K562 (cell line): ENCODE measurements at regions not wholly inside any gene's neighbourhood (a gene's known extent, or its start where the extent isn't known, plus 50 kb on each side); places are given as distances from the start of the nearest gene placed in this dataset.

Source experiments
- ATAC-seq: fragments of 200-7000 bp; cut with Tn5 transposase; 3 replicates; pipeline ENCODE4 v1.9.1; 2020; ENCODE audit warnings: moderate library complexity
- BruUV-seq: library from RNA; stranded (reverse); fragments of 400-500 nt; replicated peaks from 2 replicates; lab custom pipeline; 2021; lab: Mats Ljungman, UMichigan
- CTCF ChIA-PET: fragments of 300-600 bp; formaldehyde crosslinking; extraction: SDS; loops from one replicate; lab custom pipeline; 2021; ENCODE audit warnings: low intra/inter-chr PET ratio; lab: Yijun Ruan, JAX
- POLR2A ChIA-PET: fragments of 300-600, 350-650 bp; sonication (Branson Sonifier 250); formaldehyde crosslinking; extraction: SDS; loops from one replicate; lab custom pipeline; 2021; ENCODE audit warnings: antibody characterized with exemption, inconsistent platforms; lab: Yijun Ruan, JAX
- DNase-seq, 4 experiments: peaks; one replicate each; pipeline versions ENCODE4 v3.0.0 to v3.0.0-alpha.2; 2011 to 2018; ENCODE audit warnings: low spot score in 3 of 4, mixed read lengths in 3 of 4; ENCODE audit errors: extremely low read depth in 1 of 4
- FAIRE-seq: peaks from 2 replicates; lab custom pipeline; 2011; peaks lifted over from hg19 to GRCh38; lab: Jason Lieb, UNC
- H2AFZ ChIP-seq: 2 replicates; pipeline ENCODE4 v1.6.0; 2011; ENCODE audit warnings: low read depth, low read length, control low read depth, inconsistent platforms
- H3K27ac ChIP-seq: fragments of 200-600 bp; 3 replicates; pipeline ENCODE4 v1.8.0; 2011; ENCODE audit warnings: low read depth, mild to moderate bottlenecking, control low read depth, inconsistent platforms, low read length, moderate library complexity, mixed read lengths; ENCODE audit errors: extremely low read depth
- H3K27me3 ChIP-seq, 2 experiments: fragments of 300-600 bp in 1 of 2; 2 replicates in 1 of 2; 3 replicates in 1 of 2; pipeline versions ENCODE4 v1.6.0 to v1.8.0; 2011; ENCODE audit warnings: inconsistent platforms in 2 of 2, low read length in 2 of 2, mild to moderate bottlenecking in 1 of 2, mixed read lengths in 1 of 2, moderate library complexity in 1 of 2; ENCODE audit not compliant: control insufficient read depth in 2 of 2, insufficient read depth in 2 of 2
- H3K36me3 ChIP-seq: fragments of 300-600 bp; 3 replicates; pipeline ENCODE4 v1.8.0; 2011; ENCODE audit warnings: mild to moderate bottlenecking, low read length, inconsistent platforms; ENCODE audit not compliant: control insufficient read depth, insufficient read depth
- H3K4me1 ChIP-seq, 2 experiments: fragments of 200-600 bp in 1 of 2; replicated peaks in 1 of 2; 2 replicates in 1 of 2; 3 replicates in 1 of 2; pipeline versions ENCODE4 v1.5.1 to v1.8.0; 2011; ENCODE audit warnings: inconsistent platforms in 2 of 2, low read length in 2 of 2, mild to moderate bottlenecking in 1 of 2, mixed read lengths in 1 of 2, moderate library complexity in 1 of 2; ENCODE audit not compliant: control insufficient read depth in 2 of 2, insufficient read depth in 2 of 2
- H3K4me2 ChIP-seq: 2 replicates; pipeline ENCODE4 v1.6.1; 2011; ENCODE audit warnings: low read length, control low read depth, inconsistent platforms, mixed read lengths; ENCODE audit not compliant: insufficient read depth
- H3K4me3 ChIP-seq: fragments of 200-600 bp; sonication (generic), shearing (Covaris generic); 2 replicates; pipeline ENCODE4 v1.5.1; 2016; ENCODE audit warnings: control low read depth, inconsistent platforms
- H3K79me2 ChIP-seq: fragments of 200-600 bp; 3 replicates; pipeline ENCODE4 v1.8.0; 2011; ENCODE audit warnings: low read length, inconsistent platforms; ENCODE audit not compliant: control insufficient read depth, insufficient read depth
- H3K9ac ChIP-seq, 2 experiments: 2 replicates each; pipeline versions ENCODE4 v1.6.0 to v1.6.1; 2011; ENCODE audit warnings: low read depth in 2 of 2, low read length in 2 of 2, control low read depth in 1 of 2, inconsistent platforms in 1 of 2, mild to moderate bottlenecking in 1 of 2, mixed read lengths in 1 of 2; ENCODE audit not compliant: insufficient read depth in 1 of 2
- H3K9me1 ChIP-seq: one replicate; pipeline ENCODE4 v1.6.0; 2011; ENCODE audit warnings: inconsistent platforms, mild to moderate bottlenecking, low read length, moderate library complexity; ENCODE audit not compliant: control insufficient read depth, insufficient read depth
- H3K9me3 ChIP-seq: replicated peaks from 2 replicates; pipeline ENCODE4 v1.5.1; 2011; ENCODE audit warnings: low read depth, low read length, inconsistent platforms; ENCODE audit not compliant: control insufficient read depth, insufficient read depth
- H4K20me1 ChIP-seq: replicated peaks from 2 replicates; pipeline ENCODE4 v1.6.1; 2011; ENCODE audit warnings: low read length, inconsistent platforms, mixed read lengths; ENCODE audit not compliant: control insufficient read depth, insufficient read depth
- ARID1B ChIP-seq: fragments of 450-650 bp; IDR thresholded peaks from 2 replicates; pipeline ENCODE4 v1.6.1; 2016; ENCODE audit warnings: antibody characterized with exemption, mild to moderate bottlenecking, inconsistent platforms
- BHLHE40 ChIP-seq: IDR thresholded peaks from 2 replicates; pipeline ENCODE4 v1.6.1; 2011; ENCODE audit warnings: low read length, improper control_type of control experiment
- C11orf30 ChIP-seq: fragments of 450-650 bp; IDR thresholded peaks from 2 replicates; pipeline ENCODE4 v1.6.1; 2016; ENCODE audit warnings: low read depth, mild to moderate bottlenecking
- GABPB2 ChIP-seq: fragments of 250-450 bp; sonication (Bioruptor Pico); conservative IDR thresholded peaks from 2 replicates; pipeline ENCODE4 v1.5.1; 2021; ENCODE audit warnings: mild to moderate bottlenecking
- HOXB6 ChIP-seq: fragments of 250-450 bp; sonication (Bioruptor Pico); IDR thresholded peaks from 2 replicates; pipeline ENCODE4 v1.5.1; 2022; ENCODE audit warnings: mild to moderate bottlenecking, borderline replicate concordance
- MED1 ChIP-seq: sonication (generic); formaldehyde crosslinking; IDR thresholded peaks from 2 replicates; pipeline ENCODE4 v1.8.1; 2023; ENCODE audit warnings: missing genetic modification reagents, borderline replicate concordance
- NR2F6 ChIP-seq: fragments of 450-650 bp; formaldehyde crosslinking; IDR thresholded peaks from 2 replicates; pipeline ENCODE4 v1.4.0; 2020; ENCODE audit warnings: mild to moderate bottlenecking
- RBM25 ChIP-seq: fragments of 200-400 bp; formaldehyde crosslinking; IDR thresholded peaks from 2 replicates; pipeline ENCODE4 v1.6.1; 2018; ENCODE audit warnings: low read length, low read depth, moderate library complexity; ENCODE audit not compliant: severe bottlenecking
- ZC3H8 ChIP-seq: fragments of 450-650 bp; IDR thresholded peaks from 2 replicates; pipeline ENCODE4 v1.6.1; 2017
- ZNF184 ChIP-seq: sonication (generic); formaldehyde crosslinking; IDR thresholded peaks from 2 replicates; pipeline ENCODE4 v1.5.0; 2020; ENCODE audit warnings: missing genetic modification reagents
- whole genome bisulfite sequencing: fragments of 100-300 bp; shearing (Covaris generic); methylation state at CpG from one replicate; pipeline ENCODE4 v1.1.6; 2016; ENCODE audit warnings: low coverage, mixed read lengths; ENCODE audit not compliant: insufficient coverage; ENCODE audit errors: missing lambda C conversion rate; 5-methylcytosine and 5-hydroxymethylcytosine counted together
- in situ Hi-C: fragments of 300-500 bp; cut with MboI; formaldehyde crosslinking; loops from 4 replicates; pipeline ENCODE4 v1.15.0; 2018; ENCODE audit warnings: inconsistent platforms, mixed read lengths
- intact Hi-C: fragments of 100-400 bp; cut with micrococcal nuclease; formaldehyde crosslinking; loops from 2 replicates; pipeline ENCODE4 v1.14.2; 2022
- TF ChIP-seq, protein P1 (sequence below): fragments of 450-650 bp; IDR thresholded peaks from 2 replicates; pipeline ENCODE4 v1.6.1; 2016; ENCODE audit warnings: missing biosample characterization, missing genetic modification characterization
- TF ChIP-seq, protein P2 (sequence below): fragments of 200-800 bp; sonication (Bioruptor generic); IDR thresholded peaks from 2 replicates; pipeline ENCODE4 v1.6.1; 2016; ENCODE audit warnings: missing genetic modification characterization, missing compliant biosample characterization
- TF ChIP-seq, protein P3 (sequence below): fragments of 450-650 bp; formaldehyde crosslinking; conservative IDR thresholded peaks from 2 replicates; pipeline ENCODE4 v1.4.0; 2022; ENCODE audit warnings: mild to moderate bottlenecking, missing genetic modification characterization

DNA sequence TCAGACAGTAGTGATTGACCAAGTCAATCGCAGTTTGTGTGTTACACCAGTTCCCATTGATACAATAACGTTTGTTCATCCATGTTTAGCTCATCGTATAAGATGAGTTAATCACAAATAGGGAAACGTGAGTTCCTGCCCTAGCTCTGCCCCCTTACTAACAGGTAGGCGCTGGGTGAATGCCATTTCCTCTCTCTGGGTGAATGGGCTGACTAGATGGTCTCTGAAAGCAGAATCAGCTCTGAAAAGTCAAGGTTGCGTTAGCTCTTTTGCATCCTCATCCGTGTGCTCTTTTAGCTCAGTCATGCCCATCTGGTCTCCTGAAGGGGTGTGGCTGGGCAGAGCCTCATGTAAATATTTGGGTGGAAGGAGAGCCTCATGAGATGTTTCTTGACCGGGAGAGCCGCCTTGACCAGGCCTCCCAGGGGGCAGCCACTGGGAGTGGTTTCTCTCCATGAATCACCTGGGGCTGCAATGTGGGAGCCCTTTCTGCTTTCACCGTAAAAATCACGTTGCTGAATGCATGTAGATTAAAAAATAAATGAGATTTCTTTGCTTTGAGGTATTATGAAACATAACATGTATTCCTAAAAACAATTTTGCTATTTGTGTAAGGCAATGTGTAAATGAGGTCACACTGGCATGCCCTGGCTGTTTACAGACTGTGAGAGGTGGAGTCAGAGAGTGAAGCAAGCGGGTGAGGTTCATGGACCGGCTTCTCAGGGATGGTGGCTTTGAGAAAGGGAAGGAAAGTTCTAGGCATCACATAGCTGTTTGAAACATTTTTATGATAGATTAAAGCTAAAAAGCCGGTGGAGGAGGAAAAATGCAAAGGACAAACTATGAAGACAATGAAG is 108.4 kb upstream of the RASGRP1 start:
- 1% methylated on average over 14 of the region's 14 CpGs for WGBS
- no peaks in the 10 kb centered on the region for H3K36me3 ChIP-seq
- H3K4me1 ChIP-seq = no peaks in the 10 kb centered on the region
- ChIA-PET CTCF (no interaction called here), POLR2A (interaction anchor here (0.6 to 1.4 kb wide), 5 partner anchors 9 to 215 kb away, joined by 3 to 5 read pairs (median 3); no protein-coding TSS in a partner anchor)
- intact Hi-C loops (no loop called here), in situ Hi-C loops (no loop called here)
- no peak for DNase-seq
- FAIRE-seq = no peak
- H3K9ac ChIP-seq = no peak overlapping the region
- no TSS peak for BruUV-seq
- H3K27me3 ChIP-seq = peaks cover 13 to 23% of the 10 kb centered on the region in 2 experiments
- H3K9me1 ChIP-seq = no peaks in the 10 kb centered on the region
- H3K79me2 ChIP-seq = no peaks in the 10 kb centered on the region
- H3K9me3 ChIP-seq = no peaks in the 10 kb centered on the region
- no peaks in the 10 kb centered on the region for H4K20me1 ChIP-seq
- H2AFZ ChIP-seq = no peak overlapping the region
- no peak overlapping the region for H3K27ac ChIP-seq
- ATAC-seq = no peak
- H3K4me3 ChIP-seq = no peak overlapping the region
- H3K4me2 ChIP-seq = no peak overlapping the region
- TF ChIP-seq GABPB2 (CRISPR knock-in tag) = no peak
- TF ChIP-seq BHLHE40 = no peak
- no peak for TF ChIP-seq ZC3H8
- TF ChIP-seq C11orf30 = no peak
- no peak for TF ChIP-seq ARID1B
- no peak for TF ChIP-seq ZNF184
- no peak for TF ChIP-seq NR2F6 (CRISPR knock-in tag)
- TF ChIP-seq MED1 (CRISPR knock-in tag) = no peak
- TF ChIP-seq RBM25 = no peak
- TF ChIP-seq, protein P1, sequence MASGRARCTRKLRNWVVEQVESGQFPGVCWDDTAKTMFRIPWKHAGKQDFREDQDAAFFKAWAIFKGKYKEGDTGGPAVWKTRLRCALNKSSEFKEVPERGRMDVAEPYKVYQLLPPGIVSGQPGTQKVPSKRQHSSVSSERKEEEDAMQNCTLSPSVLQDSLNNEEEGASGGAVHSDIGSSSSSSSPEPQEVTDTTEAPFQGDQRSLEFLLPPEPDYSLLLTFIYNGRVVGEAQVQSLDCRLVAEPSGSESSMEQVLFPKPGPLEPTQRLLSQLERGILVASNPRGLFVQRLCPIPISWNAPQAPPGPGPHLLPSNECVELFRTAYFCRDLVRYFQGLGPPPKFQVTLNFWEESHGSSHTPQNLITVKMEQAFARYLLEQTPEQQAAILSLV (tag) = no peak
- TF ChIP-seq HOXB6 (CRISPR knock-in tag) = no peak
- TF ChIP-seq, protein P2, sequence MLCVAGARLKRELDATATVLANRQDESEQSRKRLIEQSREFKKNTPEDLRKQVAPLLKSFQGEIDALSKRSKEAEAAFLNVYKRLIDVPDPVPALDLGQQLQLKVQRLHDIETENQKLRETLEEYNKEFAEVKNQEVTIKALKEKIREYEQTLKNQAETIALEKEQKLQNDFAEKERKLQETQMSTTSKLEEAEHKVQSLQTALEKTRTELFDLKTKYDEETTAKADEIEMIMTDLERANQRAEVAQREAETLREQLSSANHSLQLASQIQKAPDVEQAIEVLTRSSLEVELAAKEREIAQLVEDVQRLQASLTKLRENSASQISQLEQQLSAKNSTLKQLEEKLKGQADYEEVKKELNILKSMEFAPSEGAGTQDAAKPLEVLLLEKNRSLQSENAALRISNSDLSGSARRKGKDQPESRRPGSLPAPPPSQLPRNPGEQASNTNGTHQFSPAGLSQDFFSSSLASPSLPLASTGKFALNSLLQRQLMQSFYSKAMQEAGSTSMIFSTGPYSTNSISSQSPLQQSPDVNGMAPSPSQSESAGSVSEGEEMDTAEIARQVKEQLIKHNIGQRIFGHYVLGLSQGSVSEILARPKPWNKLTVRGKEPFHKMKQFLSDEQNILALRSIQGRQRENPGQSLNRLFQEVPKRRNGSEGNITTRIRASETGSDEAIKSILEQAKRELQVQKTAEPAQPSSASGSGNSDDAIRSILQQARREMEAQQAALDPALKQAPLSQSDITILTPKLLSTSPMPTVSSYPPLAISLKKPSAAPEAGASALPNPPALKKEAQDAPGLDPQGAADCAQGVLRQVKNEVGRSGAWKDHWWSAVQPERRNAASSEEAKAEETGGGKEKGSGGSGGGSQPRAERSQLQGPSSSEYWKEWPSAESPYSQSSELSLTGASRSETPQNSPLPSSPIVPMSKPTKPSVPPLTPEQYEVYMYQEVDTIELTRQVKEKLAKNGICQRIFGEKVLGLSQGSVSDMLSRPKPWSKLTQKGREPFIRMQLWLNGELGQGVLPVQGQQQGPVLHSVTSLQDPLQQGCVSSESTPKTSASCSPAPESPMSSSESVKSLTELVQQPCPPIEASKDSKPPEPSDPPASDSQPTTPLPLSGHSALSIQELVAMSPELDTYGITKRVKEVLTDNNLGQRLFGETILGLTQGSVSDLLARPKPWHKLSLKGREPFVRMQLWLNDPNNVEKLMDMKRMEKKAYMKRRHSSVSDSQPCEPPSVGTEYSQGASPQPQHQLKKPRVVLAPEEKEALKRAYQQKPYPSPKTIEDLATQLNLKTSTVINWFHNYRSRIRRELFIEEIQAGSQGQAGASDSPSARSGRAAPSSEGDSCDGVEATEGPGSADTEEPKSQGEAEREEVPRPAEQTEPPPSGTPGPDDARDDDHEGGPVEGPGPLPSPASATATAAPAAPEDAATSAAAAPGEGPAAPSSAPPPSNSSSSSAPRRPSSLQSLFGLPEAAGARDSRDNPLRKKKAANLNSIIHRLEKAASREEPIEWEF (CRISPR knock-in tag) = no peak
- TF ChIP-seq, protein P3, sequence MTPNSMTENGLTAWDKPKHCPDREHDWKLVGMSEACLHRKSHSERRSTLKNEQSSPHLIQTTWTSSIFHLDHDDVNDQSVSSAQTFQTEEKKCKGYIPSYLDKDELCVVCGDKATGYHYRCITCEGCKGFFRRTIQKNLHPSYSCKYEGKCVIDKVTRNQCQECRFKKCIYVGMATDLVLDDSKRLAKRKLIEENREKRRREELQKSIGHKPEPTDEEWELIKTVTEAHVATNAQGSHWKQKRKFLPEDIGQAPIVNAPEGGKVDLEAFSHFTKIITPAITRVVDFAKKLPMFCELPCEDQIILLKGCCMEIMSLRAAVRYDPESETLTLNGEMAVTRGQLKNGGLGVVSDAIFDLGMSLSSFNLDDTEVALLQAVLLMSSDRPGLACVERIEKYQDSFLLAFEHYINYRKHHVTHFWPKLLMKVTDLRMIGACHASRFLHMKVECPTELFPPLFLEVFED (CRISPR knock-in tag) = no peak
